GM18907 (cell line): ENCODE measurements at regions not wholly inside any gene's neighbourhood (a gene's known extent, or its start where the extent isn't known, plus 50 kb on each side); places are given as distances from the start of the nearest gene placed in this dataset.
"Not testable (repeated sequence)": the region's sequence is repeated elsewhere in the genome, so short reads cannot be mapped to it uniquely, and the experiment has no call there.

Experiments used
- ATAC-seq: cut with Tn5 transposase; IDR thresholded peaks from one replicate; pipeline ENCODE4 v1.9.1; 2021; ENCODE audit warnings: mild to moderate bottlenecking, moderate library complexity; ENCODE audit not compliant: unreplicated experiment

GRCh38 chr15:88994286-88994685 lies 81.1 kb upstream of the MFGE8 start:
- ATAC-seq: no peak

GRCh38 chr15:88995449-88995848 lies 82.3 kb upstream of the MFGE8 start:
- ATAC-seq: no peak

GRCh38 chr15:88997531-88997930 lies 84.4 kb upstream of the MFGE8 start:
- no peak for ATAC-seq

- ATAC-seq: no peak
Measured at GRCh38 chr15:88998980-88999713, 86.0 kb upstream of the MFGE8 start.

- ATAC-seq: not testable (repeated sequence)
Measured at GRCh38 chr15:89001708-89002275, 86.5 kb upstream of the ABHD2 start.

GRCh38 chr15:89002281-89002761 lies 85.9 kb upstream of the ABHD2 start:
- ATAC-seq: peak; percentile 93

DNA sequence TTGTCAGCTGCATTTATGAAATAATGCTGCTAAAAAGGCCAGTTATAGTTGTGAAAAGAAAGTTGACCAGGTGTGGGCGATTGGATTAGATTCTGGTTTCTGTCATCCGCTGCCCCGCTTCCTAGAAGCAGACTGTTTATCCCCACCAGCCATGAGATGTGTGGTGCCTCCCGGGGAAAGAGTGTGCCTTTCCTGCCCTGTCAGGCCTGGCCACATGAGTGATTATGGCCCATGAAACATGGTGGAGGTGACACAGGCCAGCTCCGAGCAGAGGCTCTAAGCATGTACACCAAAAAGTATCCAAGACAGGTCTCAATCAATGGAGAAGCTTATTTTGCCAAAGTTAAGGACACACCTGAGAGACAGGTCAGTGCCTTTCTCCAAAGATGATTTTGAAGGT lies 85.4 kb upstream of the ABHD2 start:
- ATAC-seq: peak; percentile 24

GRCh38 chr15:89003865-89004725 lies 84.2 kb upstream of the ABHD2 start:
- ATAC-seq: no peak

DNA sequence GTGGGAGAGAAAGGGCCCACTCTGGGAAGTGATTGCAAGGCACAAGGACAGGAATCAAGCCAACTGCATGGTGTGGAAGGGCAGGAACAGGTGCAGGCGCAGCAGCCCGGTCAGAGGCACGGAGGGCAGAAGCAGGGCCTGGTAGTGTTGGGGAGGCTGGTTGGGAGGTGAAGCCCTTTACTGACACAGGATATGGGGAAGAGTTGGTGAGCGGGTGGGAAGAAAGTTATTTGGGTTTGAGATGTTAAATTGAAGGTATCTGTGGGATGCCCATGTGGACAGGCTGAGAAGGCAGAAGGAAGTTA lies 83.6 kb upstream of the ABHD2 start:
- no peak for ATAC-seq

- ATAC-seq: not testable (repeated sequence)
Measured at GRCh38 chr15:89007527-89007926, 80.7 kb upstream of the ABHD2 start.

DNA sequence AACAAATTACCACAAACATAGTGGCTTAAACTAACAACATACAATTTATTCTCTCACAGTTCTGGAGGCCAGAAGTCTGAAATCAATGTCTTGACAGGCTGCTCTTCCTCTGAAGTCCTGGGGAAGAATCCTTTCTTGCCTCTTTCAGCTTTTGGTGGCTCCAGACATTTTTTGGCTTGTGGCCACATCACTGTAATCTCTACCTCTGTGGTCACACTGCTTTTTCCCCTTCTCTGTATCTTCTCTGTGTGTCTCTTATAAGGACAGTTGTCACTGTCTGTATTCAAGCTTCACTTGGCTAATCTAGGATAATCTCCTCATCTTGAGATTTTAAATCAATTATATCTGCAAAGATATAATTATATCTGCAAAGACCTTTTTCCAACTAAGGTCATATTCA lies 80.3 kb upstream of the ABHD2 start:
- ATAC-seq: no peak

DNA sequence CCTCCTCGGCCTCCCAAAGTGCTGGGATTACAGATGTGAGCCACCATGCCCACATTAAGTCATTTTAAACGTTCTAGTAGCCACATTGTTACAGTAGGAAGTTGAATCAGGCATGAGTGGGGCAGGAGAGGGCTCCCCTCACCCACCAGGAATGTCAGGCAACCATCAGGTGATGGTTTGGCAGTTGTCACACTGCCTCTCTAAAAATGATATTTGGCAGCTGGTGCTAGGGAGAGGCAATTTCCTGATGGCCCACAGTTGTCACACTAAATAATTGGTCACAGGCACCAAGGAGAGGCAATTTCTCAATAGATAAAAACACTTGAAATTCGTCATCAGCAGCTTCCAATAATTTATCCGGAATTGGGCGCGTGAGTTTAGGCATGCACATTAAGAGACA lies 79.2 kb upstream of the ABHD2 start:
- no peak for ATAC-seq

GRCh38 chr15:89015412-89016097 lies 72.7 kb upstream of the ABHD2 start:
- ATAC-seq: no peak

DNA sequence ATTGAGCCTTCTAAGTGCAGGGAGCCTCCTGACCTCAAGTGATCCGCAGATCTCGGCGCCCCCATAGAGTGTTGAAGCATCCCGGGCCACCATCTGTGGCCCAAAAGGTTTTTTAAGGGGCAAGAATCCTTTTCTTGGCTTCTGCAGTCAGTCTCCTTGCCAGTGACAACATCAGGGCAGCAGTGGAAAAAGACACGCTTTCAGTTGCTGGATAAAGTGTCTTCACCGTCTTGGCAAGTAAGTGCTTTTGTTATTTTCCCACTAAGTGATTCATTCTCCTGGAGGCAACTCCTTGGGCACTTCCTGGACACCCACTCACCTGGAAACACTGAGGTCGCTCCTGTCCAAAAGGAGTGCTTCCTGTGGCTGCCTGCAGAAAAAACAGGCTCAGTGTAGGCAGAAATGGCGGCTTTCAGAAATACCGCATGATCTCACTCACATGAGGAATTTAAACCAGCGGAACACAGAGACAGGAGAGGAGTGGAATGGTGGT lies 71.7 kb upstream of the ABHD2 start:
- no peak for ATAC-seq

DNA sequence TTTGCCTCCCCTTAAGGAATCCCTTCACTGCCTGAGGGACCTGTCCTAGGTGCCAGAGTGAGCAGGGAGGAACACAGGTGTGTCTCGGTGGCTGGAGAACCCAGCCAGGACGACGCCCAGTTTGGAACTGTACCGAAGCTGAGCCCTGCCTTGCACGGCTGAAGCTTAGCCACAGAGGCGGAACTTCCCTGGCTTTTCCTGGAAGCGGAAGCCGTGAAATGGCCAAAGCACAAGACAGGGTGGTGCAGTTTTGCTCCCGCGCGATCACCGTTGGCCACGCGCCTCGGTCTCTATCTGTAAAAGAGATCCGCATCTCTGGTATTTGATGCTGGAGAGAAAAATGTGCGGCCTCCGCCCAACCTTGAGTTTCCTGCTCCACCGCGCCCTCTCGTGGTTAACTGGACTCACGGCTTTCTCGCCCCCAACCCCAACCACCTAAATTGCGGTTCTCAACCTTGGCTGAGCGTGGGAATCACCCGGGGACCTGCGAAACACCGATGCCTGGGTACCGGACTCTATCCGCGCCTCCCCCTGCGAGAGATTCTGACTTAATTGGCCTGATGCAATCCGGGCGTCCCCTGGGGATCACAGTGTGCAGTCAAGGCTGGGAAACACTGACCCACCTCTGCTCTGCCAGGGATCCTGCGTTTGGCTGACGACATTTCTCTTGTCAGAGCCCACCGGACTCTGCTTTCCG lies 70.7 kb upstream of the ABHD2 start:
- peak; percentile 51 for ATAC-seq

GRCh38 chr15:89018207-89018606 lies 70.0 kb upstream of the ABHD2 start:
- ATAC-seq: no peak

- no peak for ATAC-seq
Measured at GRCh38 chr15:89019436-89019835, 68.8 kb upstream of the ABHD2 start.

- ATAC-seq: no peak
Measured at GRCh38 chr15:89021224-89021623, 67.0 kb upstream of the ABHD2 start.

DNA sequence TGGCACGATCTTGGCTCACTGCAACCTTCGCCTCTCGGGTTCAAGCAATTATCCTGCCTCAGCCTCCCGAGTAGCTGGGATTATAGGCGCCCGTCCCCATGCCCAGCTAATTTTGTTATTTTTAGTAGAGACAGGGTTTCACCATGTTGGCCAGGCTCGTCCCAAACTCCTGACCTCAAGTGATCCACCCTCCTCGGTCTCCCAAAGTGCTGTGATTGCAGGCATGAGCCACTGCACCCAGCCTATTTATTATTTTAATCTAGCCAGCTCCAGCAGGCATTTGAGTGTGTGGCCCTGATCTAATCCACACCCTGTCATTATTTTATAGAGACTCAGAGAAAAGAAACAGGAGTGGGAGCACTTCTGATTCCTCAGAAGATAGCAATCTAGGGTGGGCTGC lies 66.4 kb upstream of the ABHD2 start:
- not testable (repeated sequence) for ATAC-seq

DNA sequence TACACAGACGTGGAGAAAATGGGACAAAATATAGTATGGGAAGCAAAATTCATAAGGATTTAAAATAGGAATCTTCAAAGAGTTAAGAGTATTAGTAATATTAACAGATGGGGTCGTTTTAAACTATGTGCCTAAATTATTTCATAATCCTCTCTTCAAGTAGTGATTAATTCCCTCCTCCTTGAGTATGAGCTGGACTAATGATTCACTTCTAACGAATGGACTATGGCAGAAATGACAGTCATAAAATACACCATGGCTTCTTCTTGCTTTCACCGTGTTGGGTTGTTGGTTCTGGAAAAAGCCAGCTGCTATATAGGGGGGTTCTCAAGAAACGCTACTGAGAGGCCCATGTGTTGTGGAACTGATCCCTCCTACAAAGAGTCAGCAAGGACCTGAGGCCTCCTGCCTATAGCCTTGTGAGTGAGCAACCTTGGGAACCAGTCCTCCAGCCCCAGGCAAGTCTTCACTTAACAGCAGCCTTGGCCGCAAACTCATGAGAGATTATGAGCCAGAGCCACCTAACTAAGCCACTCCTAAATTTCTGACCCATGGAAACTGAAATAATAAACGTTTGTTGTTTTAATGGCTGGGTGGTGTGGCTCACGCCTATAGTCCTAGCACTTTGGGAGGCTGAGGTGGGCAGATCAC lies 64.8 kb upstream of the ABHD2 start:
- ATAC-seq: no peak
